GM12878 (cell line): ENCODE measurements at regions not wholly inside any gene's neighbourhood (a gene's known extent, or its start where the extent isn't known, plus 50 kb on each side); places are given as distances from the start of the nearest gene placed in this dataset.

ENCODE experiments used
- ATF7 ChIP-seq: fragments of 450-650 bp; IDR thresholded peaks from 2 replicates; pipeline ENCODE4 v1.6.1; 2016; ENCODE audit warnings: low read depth, mild to moderate bottlenecking
- BCL11A ChIP-seq: IDR thresholded peaks from 2 replicates; pipeline ENCODE4 v1.6.1; 2011; ENCODE audit warnings: low read depth, low read length
- CBX3 ChIP-seq: fragments of 200-600 bp; sonication (generic); IDR thresholded peaks from 2 replicates; pipeline ENCODE4 v1.6.1; 2016; ENCODE audit warnings: low read depth, borderline replicate concordance
- CEBPZ ChIP-seq: fragments of 150-350 bp; IDR thresholded peaks from 2 replicates; pipeline ENCODE4 v1.6.1; 2016; ENCODE audit warnings: low read depth, low read length
- CHD4 ChIP-seq: fragments of 200-600 bp; sonication (generic); IDR thresholded peaks from 2 replicates; pipeline ENCODE4 v1.6.1; 2016; ENCODE audit warnings: mild to moderate bottlenecking
- FOS ChIP-seq: IDR thresholded peaks from 3 replicates; pipeline ENCODE4 v1.6.1; 2011; ENCODE audit warnings: borderline replicate concordance; ENCODE audit not compliant: insufficient read length; ENCODE audit errors: extremely low read depth
- GATAD2B ChIP-seq: fragments of 450-650 bp; conservative IDR thresholded peaks from 2 replicates; pipeline ENCODE4 v1.6.1; 2017; ENCODE audit warnings: low read depth, mild to moderate bottlenecking, moderate library complexity
- HCFC1 ChIP-seq: fragments of 150-350 bp; IDR thresholded peaks from 2 replicates; pipeline ENCODE4 v1.6.1; 2014; ENCODE audit warnings: low read length
- IRF4 ChIP-seq: IDR thresholded peaks from 2 replicates; pipeline ENCODE4 v1.6.1; 2011; ENCODE audit warnings: low read depth, low read length
- MEF2B ChIP-seq: fragments of 450-650 bp; IDR thresholded peaks from 2 replicates; pipeline ENCODE4 v1.6.1; 2018; ENCODE audit warnings: mild to moderate bottlenecking, moderate library complexity; ENCODE audit not compliant: partially characterized antibody, poor library complexity, severe bottlenecking
- NRF1 ChIP-seq: conservative IDR thresholded peaks from 2 replicates; pipeline ENCODE4 v1.6.1; 2011; ENCODE audit warnings: mild to moderate bottlenecking, low read depth, low read length, improper control_type of control experiment
- PAX8 ChIP-seq: fragments of 450-650 bp; IDR thresholded peaks from 2 replicates; pipeline ENCODE4 v1.6.1; 2017; ENCODE audit warnings: mild to moderate bottlenecking, moderate library complexity
- PML ChIP-seq: IDR thresholded peaks from 2 replicates; pipeline ENCODE4 v1.6.1; 2012; ENCODE audit warnings: low read length, inconsistent platforms
- POLR2A ChIP-seq: IDR thresholded peaks from 2 replicates; pipeline ENCODE4 v1.6.1; 2011; ENCODE audit warnings: low read depth, mild to moderate bottlenecking, low read length
- POLR2AphosphoS2 ChIP-seq: IDR thresholded peaks from 2 replicates; pipeline ENCODE4 v1.6.1; 2011; ENCODE audit warnings: low read depth, mild to moderate bottlenecking, low read length, improper control_type of control experiment, moderate library complexity
- REST ChIP-seq: IDR thresholded peaks from 2 replicates; pipeline ENCODE4 v1.6.1; 2012; ENCODE audit warnings: mild to moderate bottlenecking, low read depth, low read length
- SIN3A ChIP-seq: IDR thresholded peaks from 2 replicates; pipeline ENCODE4 v1.6.1; 2012; ENCODE audit warnings: low read depth, low read length, improper control_type of control experiment
- SMARCA5 ChIP-seq: fragments of 450-650 bp; IDR thresholded peaks from 2 replicates; pipeline ENCODE4 v1.6.1; 2017; ENCODE audit warnings: mild to moderate bottlenecking
- WRNIP1 ChIP-seq: IDR thresholded peaks from 2 replicates; pipeline ENCODE4 v1.6.1; 2011; ENCODE audit warnings: low read depth, low read length, improper control_type of control experiment, borderline replicate concordance
- ZBED1 ChIP-seq: IDR thresholded peaks from 2 replicates; pipeline ENCODE4 v1.6.1; 2016; ENCODE audit warnings: borderline replicate concordance
- ZBTB40 ChIP-seq: fragments of 450-650 bp; IDR thresholded peaks from 2 replicates; pipeline ENCODE4 v1.6.1; 2016; ENCODE audit warnings: mild to moderate bottlenecking, moderate library complexity, borderline replicate concordance
- ZNF24 ChIP-seq: fragments of 450-650 bp; IDR thresholded peaks from 2 replicates; pipeline ENCODE4 v1.6.1; 2017; ENCODE audit warnings: antibody characterized with exemption, mild to moderate bottlenecking

GRCh38 chr2:161077367-161078210 is 82.6 kb upstream of the TANK start (continued):
- TF ChIP-seq SMARCA5 (no peak), PAX8 (no peak), MEF2B (peak; percentile 71), REST (no peak), FOS (no peak), CHD4 (no peak), IRF4 (peak; percentile 43; the same call in 1 of the 2 replicates), GATAD2B (peak; percentile 58; the same call in 1 of the 2 replicates), ZBTB40 (no peak; the same call in 1 of the 2 replicates), WRNIP1 (no peak), POLR2AphosphoS2 (no peak), HCFC1 (no peak), ZBED1 (peak; percentile 97), POLR2A (no peak), ZNF24 (peak; percentile 55; the same call in 1 of the 2 replicates), NRF1 (no peak), SIN3A (no peak), ATF7 (peak; percentile 90), CEBPZ (no peak), PML (no peak; the same call in 1 of the 2 replicates), BCL11A (no peak), CBX3 (no peak)
